ENCODE measurements at regions not wholly inside any gene's neighbourhood (a gene's known extent, or its start where the extent isn't known, plus 50 kb on each side); places are given as distances from the start of the nearest gene placed in this dataset.
A peak's percentile ranks its signal among the peaks of the same experiment; 100 is the strongest.
"Not testable (repeated sequence)": the region's sequence is repeated elsewhere in the genome, so short reads cannot be mapped to it uniquely, and the experiment has no call there.

GRCh38 chr5:92022415-92023140, 639.5 kb upstream of the ARRDC3 start:
- DNase-seq (ENCODE audit: low read depth): no peak

- no peak for DNase-seq (ENCODE audit: low read depth)
These were observed 636.4 kb upstream of the ARRDC3 start for GRCh38 chr5:92019376-92019990.

DNA sequence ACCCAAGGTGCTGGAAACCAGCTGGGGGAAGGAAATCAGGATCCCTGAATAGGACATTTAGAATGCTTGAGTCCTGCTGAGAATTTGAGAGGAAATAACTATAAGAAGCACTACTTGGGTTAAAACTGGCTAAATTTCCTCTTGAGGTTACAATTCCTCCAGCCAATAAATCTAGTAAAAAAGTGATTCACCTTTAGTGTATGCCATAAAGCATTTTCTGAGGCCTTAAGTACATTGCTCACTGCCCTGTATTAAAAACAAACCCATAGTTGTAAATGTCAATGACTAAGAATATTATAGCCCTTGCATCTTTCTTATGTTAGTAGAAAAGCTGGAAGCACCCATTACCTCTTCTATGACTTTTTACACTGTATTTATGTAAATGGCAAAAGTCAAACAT, 634.7 kb upstream of the ARRDC3 start:
- DNase-seq (ENCODE audit: low read depth): peak; percentile 53

GRCh38 chr5:92011845-92012244, 628.7 kb upstream of the ARRDC3 start:
- not testable (repeated sequence) for DNase-seq (ENCODE audit: low read depth)

DNA sequence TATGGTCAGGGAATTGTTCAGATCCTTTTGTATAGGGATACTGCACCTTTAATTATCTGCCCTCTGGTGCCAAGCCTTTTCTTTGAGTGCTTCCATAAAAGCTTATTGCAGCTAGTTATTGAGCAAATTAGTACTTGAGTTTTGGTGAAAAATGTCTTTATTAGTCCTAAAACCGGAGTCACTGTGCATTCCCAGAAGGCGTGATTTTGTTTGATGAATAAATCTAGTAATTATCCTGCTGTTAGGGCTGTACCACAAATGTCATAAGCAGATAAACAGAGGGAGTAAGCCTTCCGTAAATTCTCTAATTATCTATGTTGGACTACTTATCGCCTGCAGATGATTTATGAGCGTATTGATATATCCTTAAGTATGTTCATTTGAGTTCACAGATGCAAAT, 620.7 kb upstream of the ARRDC3 start:
- no peak for DNase-seq (ENCODE audit: low read depth)

- no peak for DNase-seq (ENCODE audit: low read depth)
These were observed 619.7 kb upstream of the ARRDC3 start for GRCh38 chr5:92002721-92003274.

- no peak for DNase-seq (ENCODE audit: low read depth)
These were observed 615.7 kb upstream of the ARRDC3 start for GRCh38 chr5:91998774-91999173.

DNA sequence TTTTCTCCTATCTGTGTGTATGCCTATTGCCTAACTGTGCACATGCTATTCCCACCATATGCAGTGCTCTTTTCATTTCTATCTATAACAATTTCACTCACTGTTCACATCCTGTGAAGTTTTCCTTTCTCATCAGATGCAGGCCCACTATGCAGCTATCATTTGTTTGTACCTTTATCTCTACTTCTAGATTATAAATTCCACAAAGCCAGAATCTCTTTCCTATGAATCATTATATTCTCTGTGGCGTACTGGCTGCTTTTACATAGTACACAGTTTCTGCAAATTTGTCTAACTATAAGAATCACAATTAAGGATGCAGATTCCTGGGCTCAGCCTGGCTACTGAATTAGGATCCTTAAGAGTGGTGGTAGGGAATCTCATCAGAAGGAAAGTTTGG, 600.8 kb upstream of the ARRDC3 start:
- DNase-seq (ENCODE audit: low read depth): no peak

DNA sequence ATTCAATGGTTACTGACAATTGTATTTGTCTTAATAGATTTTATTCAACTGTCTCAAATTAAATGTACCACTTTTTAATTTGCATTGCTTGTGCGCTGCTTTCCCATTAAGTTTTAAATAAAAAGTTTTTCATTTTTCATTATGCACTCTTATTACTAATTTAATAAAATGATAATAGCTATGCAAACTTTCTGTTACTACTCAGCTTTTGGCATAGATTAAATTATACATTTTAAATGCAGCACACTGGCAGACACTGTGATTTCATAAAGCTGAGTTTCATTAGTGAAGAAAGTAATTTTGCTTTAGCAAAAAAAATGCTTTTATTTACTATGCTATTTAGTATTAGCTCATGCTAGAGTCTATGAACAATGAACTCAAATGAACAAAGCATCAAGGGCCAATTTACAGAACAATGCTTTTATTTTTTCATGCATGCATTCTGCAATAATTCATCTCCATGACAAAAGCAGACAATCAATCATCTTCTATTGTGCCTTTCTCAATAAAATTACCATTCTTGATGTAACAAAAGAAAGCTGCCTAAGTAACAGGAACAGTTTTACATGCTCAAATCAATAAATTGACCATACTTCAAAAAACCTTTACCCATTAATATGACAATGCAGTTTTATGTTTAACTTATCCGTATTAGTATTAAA, 595.2 kb upstream of the ARRDC3 start:
- DNase-seq (ENCODE audit: low read depth): no peak

GRCh38 chr5:91977579-91977978, 594.5 kb upstream of the ARRDC3 start:
- DNase-seq (ENCODE audit: low read depth): no peak

DNA sequence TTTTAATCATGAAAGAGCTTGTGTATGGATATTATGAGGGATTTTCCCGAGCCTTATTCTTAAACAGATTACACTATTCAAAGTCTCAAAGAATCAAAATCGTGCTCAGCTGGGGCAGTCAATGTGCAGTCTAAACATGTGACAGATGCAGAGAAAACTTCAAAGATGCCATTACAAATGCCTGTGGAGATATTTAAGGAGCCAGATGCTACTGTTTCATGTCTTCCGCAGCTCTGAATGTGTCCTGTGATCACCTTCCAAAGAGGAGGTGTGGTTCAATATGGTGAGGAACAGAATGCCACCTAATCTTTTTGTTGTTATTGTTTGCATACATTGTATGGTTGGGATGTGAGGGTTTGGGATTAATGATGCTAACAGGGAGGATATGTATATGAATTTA, 593.3 kb upstream of the ARRDC3 start:
- no peak for DNase-seq (ENCODE audit: low read depth)

DNA sequence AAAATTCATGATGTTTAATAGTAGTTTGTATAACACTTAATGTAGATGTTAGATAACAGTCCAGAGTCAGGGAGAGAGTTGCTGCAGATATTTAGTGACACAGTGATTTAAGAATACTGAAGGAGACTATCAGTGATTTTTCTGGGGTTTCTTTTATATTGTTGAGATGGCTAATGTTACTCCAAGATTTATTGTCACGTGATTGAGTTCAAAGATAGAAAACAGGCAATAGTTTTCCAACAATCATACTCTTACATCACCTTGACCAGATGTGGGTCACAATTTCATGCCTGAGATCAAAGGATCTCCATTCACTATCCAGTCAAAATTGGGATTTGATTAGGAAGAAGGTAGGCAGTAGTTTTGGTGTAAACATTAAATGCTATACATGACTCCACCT, 580.0 kb upstream of the ARRDC3 start:
- DNase-seq (ENCODE audit: low read depth): no peak

DNA sequence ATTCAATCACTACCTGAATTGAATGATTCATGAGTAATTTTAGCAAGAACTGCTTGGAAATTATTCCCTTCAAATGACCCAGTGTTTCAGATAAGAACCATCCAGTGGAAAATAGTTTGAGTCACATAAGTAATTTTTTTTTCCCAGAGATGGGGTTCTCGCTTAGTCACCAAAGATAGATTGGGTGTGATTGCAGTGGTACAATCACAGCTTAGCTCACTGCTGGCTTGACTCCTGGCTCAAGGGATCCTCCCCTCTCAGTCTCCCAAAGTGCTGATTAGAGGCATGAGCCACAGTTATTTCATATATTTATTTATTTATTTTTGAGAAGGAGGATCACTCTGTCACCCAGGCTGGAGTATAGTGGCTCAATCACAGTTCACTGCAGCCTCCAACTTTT, 574.5 kb upstream of the ARRDC3 start:
- peak; percentile 19 for DNase-seq (ENCODE audit: low read depth)

- DNase-seq (ENCODE audit: low read depth): no peak
These were observed 573.6 kb upstream of the ARRDC3 start for GRCh38 chr5:91956738-91957137.

GRCh38 chr5:91955610-91956009, 572.5 kb upstream of the ARRDC3 start:
- peak; percentile 22 for DNase-seq (ENCODE audit: low read depth)

- no peak for DNase-seq (ENCODE audit: low read depth)
These were observed 571.0 kb upstream of the ARRDC3 start for GRCh38 chr5:91954136-91954535.

GRCh38 chr5:91950328-91950727, 567.2 kb upstream of the ARRDC3 start:
- no peak for DNase-seq (ENCODE audit: low read depth)

DNA sequence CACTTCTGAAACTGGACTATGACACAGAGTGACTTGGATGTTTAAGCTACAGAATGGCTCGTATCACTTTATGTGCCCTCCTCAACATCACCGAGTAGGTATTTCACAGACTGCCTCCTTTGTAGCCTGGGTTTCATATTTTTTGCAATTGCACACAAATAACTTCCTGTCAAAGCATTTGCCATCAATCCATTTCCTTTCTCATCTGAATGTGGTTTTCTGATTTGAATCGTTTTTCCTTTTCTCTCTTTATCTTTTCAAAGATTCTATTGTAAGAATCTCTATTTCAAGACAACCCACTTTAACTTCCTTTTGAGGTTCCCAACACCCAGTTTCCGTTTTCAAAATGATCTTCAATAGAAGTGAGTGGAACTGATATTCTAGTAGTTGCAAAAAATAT, 563.8 kb upstream of the ARRDC3 start:
- no peak for DNase-seq (ENCODE audit: low read depth)

- DNase-seq (ENCODE audit: low read depth): no peak
These were observed 558.5 kb upstream of the ARRDC3 start for GRCh38 chr5:91941588-91941987.

DNA sequence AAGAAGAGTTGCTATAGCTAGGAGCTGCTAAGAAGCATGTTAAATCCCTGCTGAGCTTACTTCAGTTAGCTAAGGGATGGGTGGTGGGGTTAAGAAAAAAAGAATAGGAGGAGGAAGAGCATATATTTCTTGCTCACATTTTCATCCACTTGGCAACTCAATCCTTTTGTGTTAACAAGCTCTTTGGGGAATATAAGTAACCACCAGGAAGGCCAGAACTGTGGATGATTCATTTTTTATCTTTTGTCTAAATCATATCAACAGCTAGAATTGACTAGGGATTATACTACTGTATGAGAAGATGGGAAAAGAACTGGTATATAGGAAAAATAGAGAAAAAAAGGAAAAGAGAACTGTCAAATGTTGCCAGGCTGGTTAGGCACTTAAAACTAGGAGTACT, 555.3 kb upstream of the ARRDC3 start:
- DNase-seq (ENCODE audit: low read depth): no peak

DNA sequence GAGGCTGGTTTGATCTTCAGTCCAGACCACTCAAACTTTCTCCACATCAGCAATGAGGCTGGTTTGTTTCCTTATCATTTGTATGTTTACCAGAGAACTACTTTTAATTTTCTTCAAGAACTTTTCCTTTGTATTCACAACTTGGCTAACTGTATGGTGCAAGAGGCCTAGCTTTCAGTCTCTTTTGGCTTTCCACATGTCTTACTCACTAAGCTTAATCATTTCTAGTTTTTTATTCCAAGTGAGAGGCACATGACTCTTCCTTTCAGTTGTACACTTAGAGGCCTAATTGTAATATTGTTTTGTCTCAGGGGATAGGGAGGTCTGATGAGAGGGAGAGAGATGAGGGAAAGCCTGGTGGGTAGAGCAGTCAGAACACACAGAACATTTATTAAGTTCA, 554.0 kb upstream of the ARRDC3 start:
- DNase-seq (ENCODE audit: low read depth): no peak

DNA sequence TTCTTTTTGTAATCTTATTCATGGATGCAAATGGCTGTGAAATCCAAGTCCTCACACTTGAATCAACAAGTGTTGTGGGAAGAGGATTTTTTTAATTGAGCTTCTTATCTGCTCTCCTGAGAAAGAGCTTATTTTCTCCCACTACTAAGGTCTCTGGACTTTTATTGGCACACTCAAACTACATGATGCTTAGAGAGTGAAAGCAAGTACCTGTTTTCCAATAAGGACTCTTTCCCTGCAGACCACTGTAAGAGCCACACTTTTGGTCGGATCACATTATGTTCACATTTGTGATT, 546.4 kb upstream of the ARRDC3 start:
- no peak for DNase-seq (ENCODE audit: low read depth)

DNA sequence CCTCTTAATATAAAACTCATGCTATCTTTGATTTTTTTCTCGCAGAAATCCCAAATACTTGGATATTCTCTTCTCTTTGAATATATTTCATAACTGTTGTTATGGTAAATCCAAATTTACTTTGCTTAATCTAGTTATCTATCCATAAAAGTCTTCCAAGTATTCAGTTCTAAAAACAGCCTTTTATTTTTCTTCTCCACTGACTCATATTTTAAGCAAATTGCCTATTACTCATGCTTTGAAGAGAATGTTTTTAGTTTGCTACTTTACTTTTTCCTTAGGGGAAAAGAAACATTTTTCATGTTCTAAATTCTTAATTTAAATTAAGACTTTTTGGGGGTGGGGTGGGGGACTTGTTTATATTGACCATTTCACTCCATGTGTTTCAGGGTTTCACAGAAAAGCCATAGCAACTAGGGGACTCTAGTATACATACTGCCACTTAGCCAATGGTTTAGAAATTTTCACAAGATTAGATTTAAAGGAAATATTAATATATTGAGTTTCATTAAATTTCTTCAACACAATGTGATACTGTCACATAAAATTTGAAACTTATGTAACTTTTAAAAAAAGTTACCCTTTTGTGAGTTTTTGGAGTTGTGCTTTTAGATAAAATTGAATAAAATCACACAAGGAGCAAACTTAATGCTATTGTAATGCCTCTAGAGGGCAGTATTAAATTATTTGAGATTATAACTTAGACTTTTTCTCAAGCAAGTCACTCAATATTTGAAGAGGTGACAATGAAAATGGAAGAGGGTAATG, 545.8 kb upstream of the ARRDC3 start:
- DNase-seq (ENCODE audit: low read depth): no peak

Measured in HS-27A (cell line).